H9 (cell line): ENCODE measurements at regions not wholly inside any gene's neighbourhood (a gene's known extent, or its start where the extent isn't known, plus 50 kb on each side); places are given as distances from the start of the nearest gene placed in this dataset.

Experiments used
- DNase-seq: peaks from one replicate; pipeline ENCODE4 v3.0.0-alpha.2; 2017
- H2AFZ ChIP-seq: one replicate; pipeline ENCODE4 v1.6.1; 2013; ENCODE audit warnings: mild to moderate bottlenecking, low read length, control low read depth, moderate library complexity
- H2AK5ac ChIP-seq: 2 replicates; pipeline ENCODE4 v1.6.1; 2013; ENCODE audit warnings: low read length, control low read depth, mixed read lengths; ENCODE audit not compliant: insufficient read length
- H2BK120ac ChIP-seq: one replicate; pipeline ENCODE4 v1.6.1; 2013; ENCODE audit warnings: low read depth, mild to moderate bottlenecking, low read length, control low read depth, inconsistent platforms; ENCODE audit not compliant: poor library complexity, severe bottlenecking
- H2BK12ac ChIP-seq: 2 replicates; pipeline ENCODE4 v1.6.1; 2013; ENCODE audit warnings: low read length, control low read depth, mixed read lengths, low read depth; ENCODE audit not compliant: insufficient read length
- H2BK15ac ChIP-seq: 2 replicates; pipeline ENCODE4 v1.6.1; 2013; ENCODE audit warnings: low read depth, low read length, control low read depth
- H2BK20ac ChIP-seq: one replicate; pipeline ENCODE4 v1.6.1; 2013; ENCODE audit warnings: low read depth, mild to moderate bottlenecking, low read length, control low read depth, inconsistent platforms; ENCODE audit not compliant: poor library complexity, severe bottlenecking
- H2BK5ac ChIP-seq: 2 replicates; pipeline ENCODE4 v1.6.1; 2013; ENCODE audit warnings: low read length, control low read depth, mixed read lengths; ENCODE audit not compliant: insufficient read length
- H3K14ac ChIP-seq: 2 replicates; pipeline ENCODE4 v1.6.1; 2013; ENCODE audit warnings: low read length, control low read depth; ENCODE audit not compliant: insufficient read depth
- H3K18ac ChIP-seq: 2 replicates; pipeline ENCODE4 v1.6.1; 2013; ENCODE audit warnings: low read depth, mild to moderate bottlenecking, mixed read lengths, low read length, control low read depth; ENCODE audit not compliant: insufficient read length
- H3K23ac ChIP-seq: 2 replicates; pipeline ENCODE4 v1.6.1; 2013; ENCODE audit warnings: low read length, control low read depth, mixed read lengths, low read depth; ENCODE audit not compliant: insufficient read length
- H3K23me2 ChIP-seq: 2 replicates; pipeline ENCODE4 v1.6.1; 2013; ENCODE audit warnings: low read depth, mild to moderate bottlenecking, mixed read lengths, low read length, control low read depth; ENCODE audit not compliant: insufficient read length, poor library complexity, severe bottlenecking
- H3K27ac ChIP-seq: 2 replicates; pipeline ENCODE4 v1.5.1; 2013; ENCODE audit warnings: low read length, control low read depth, mixed read lengths, low read depth; ENCODE audit not compliant: insufficient read length
- H3K27me3 ChIP-seq: 2 replicates; pipeline ENCODE4 v1.6.1; 2013; ENCODE audit warnings: low read length, control low read depth, inconsistent platforms; ENCODE audit not compliant: insufficient read depth
- H3K4ac ChIP-seq: 2 replicates; pipeline ENCODE4 v1.6.1; 2013; ENCODE audit warnings: low read depth, mild to moderate bottlenecking, control low read depth, inconsistent platforms, low read length, moderate library complexity
- H3K4me1 ChIP-seq: 2 replicates; pipeline ENCODE4 v1.6.1; 2013; ENCODE audit warnings: low read length, control low read depth, inconsistent platforms; ENCODE audit not compliant: insufficient read depth
- H3K4me2 ChIP-seq: 2 replicates; pipeline ENCODE4 v1.6.1; 2013; ENCODE audit warnings: low read length, control low read depth, mixed read lengths; ENCODE audit not compliant: insufficient read length, insufficient read depth
- H3K56ac ChIP-seq: 2 replicates; pipeline ENCODE4 v1.6.1; 2013; ENCODE audit warnings: low read depth, mild to moderate bottlenecking, mixed read lengths, low read length, control low read depth; ENCODE audit not compliant: insufficient read length
- H3K79me1 ChIP-seq: 2 replicates; pipeline ENCODE4 v1.6.1; 2013; ENCODE audit warnings: low read depth, mild to moderate bottlenecking, moderate library complexity, low read length, control low read depth, inconsistent platforms; ENCODE audit not compliant: insufficient read depth, poor library complexity, severe bottlenecking
- H3K79me2 ChIP-seq: 2 replicates; pipeline ENCODE4 v1.6.1; 2013; ENCODE audit warnings: low read length, control low read depth, inconsistent platforms; ENCODE audit not compliant: insufficient read depth
- H3K9ac ChIP-seq: 2 replicates; pipeline ENCODE4 v1.6.1; 2013; ENCODE audit warnings: low read length, control low read depth, mixed read lengths; ENCODE audit not compliant: insufficient read length; ENCODE audit errors: extremely low read depth
- H3K9me3 ChIP-seq: one replicate; pipeline ENCODE4 v1.6.1; 2013; ENCODE audit warnings: low read depth, low read length, inconsistent platforms; ENCODE audit not compliant: control insufficient read depth
- H3T11ph ChIP-seq: one replicate; pipeline ENCODE4 v1.6.1; 2013; ENCODE audit warnings: mild to moderate bottlenecking, low read length, control low read depth, inconsistent platforms
- H4K20me1 ChIP-seq: one replicate; pipeline ENCODE4 v1.6.1; 2013; ENCODE audit not compliant: control insufficient read depth, insufficient read length, insufficient read depth
- H4K5ac ChIP-seq: 2 replicates; pipeline ENCODE4 v1.6.1; 2013; ENCODE audit warnings: low read depth, mild to moderate bottlenecking, mixed read lengths, low read length, control low read depth; ENCODE audit not compliant: insufficient read length
- H4K8ac ChIP-seq: replicated peaks from 2 replicates; pipeline ENCODE4 v1.6.1; 2013; ENCODE audit warnings: low read length, control low read depth, mixed read lengths, low read depth; ENCODE audit not compliant: insufficient read length
- H4K91ac ChIP-seq: 2 replicates; pipeline ENCODE4 v1.6.1; 2013; ENCODE audit warnings: low read depth, mild to moderate bottlenecking, moderate library complexity, mixed read lengths, low read length, control low read depth; ENCODE audit not compliant: insufficient read length
- H3K27ac Mint-ChIP-seq, 3 experiments: 2 replicates in 2 of 3; 3 replicates in 1 of 3; pipeline ENCODE4 v1.8.0; 2020 to 2021; ENCODE audit warnings: mixed read lengths in 3 of 3, mild to moderate bottlenecking in 1 of 3, moderate library complexity in 1 of 3
- H3K27me3 Mint-ChIP-seq: 2 replicates; pipeline ENCODE4 v1.8.0; 2021; ENCODE audit warnings: low read depth, mild to moderate bottlenecking, moderate library complexity, mixed read lengths
- H3K36me3 Mint-ChIP-seq, 3 experiments: 2 replicates in 2 of 3; 3 replicates in 1 of 3; pipeline ENCODE4 v1.8.0; 2020 to 2021; ENCODE audit warnings: low read depth in 3 of 3, mixed read lengths in 3 of 3; ENCODE audit not compliant: insufficient read depth in 1 of 3
- H3K4me1 Mint-ChIP-seq, 2 experiments: 2 replicates each; pipeline ENCODE4 v1.8.0; 2020; ENCODE audit warnings: mixed read lengths in 2 of 2
- H3K4me3 Mint-ChIP-seq, 2 experiments: 2 replicates in 1 of 2; 3 replicates in 1 of 2; pipeline ENCODE4 v1.8.0; 2020 to 2021; ENCODE audit warnings: mild to moderate bottlenecking in 2 of 2, mixed read lengths in 2 of 2, moderate library complexity in 1 of 2
- H3K9me3 Mint-ChIP-seq, 2 experiments: 2 replicates in 1 of 2; 3 replicates in 1 of 2; pipeline ENCODE4 v1.8.0; 2020; ENCODE audit warnings: mild to moderate bottlenecking in 2 of 2, mixed read lengths in 2 of 2, moderate library complexity in 1 of 2
- CTCF ChIP-seq: fragments of 200-600 bp; sonication (generic); conservative IDR thresholded peaks from 3 replicates; pipeline ENCODE4 v1.8.0; 2021; ENCODE audit warnings: antibody characterized with exemption, mild to moderate bottlenecking
- WGBS: extraction: QIAGEN DNeasy Blood & Tissue Kit; methylation state at CpG from one replicate; pipeline ENCODE4 v1.1.7; 2013; ENCODE audit warnings: missing lambda C conversion rate, low lambda C conversion rate, mixed read lengths; ENCODE audit not compliant: insufficient read length; ENCODE audit errors: extremely low coverage; 5-methylcytosine and 5-hydroxymethylcytosine counted together

GRCh38 chr2:238994432-238994831 lies 146.5 kb downstream of the TWIST2 start:
- Histone ChIP-seq H3K4me1 (no peaks in the 10 kb centered on the region), H2AFZ (no peak overlapping the region), H2BK15ac (no peak overlapping the region), H2BK12ac (no peak overlapping the region), H3K9ac (no peak overlapping the region), H3K56ac (no peak overlapping the region), H3K79me2 (no peaks in the 10 kb centered on the region), H3K9me3 (peaks cover 4% of the 10 kb centered on the region), H2BK20ac (no peak overlapping the region), H3K14ac (no peak overlapping the region), H3K4me2 (no peak overlapping the region), H3K23ac (no peak overlapping the region), H2BK5ac (no peak overlapping the region), H3T11ph (no peak overlapping the region), H4K91ac (no peak overlapping the region), H4K8ac (no peak overlapping the region), H3K23me2 (no peaks in the 10 kb centered on the region), H4K20me1 (no peaks in the 10 kb centered on the region), H4K5ac (no peak overlapping the region), H3K79me1 (no peaks in the 10 kb centered on the region), H2AK5ac (no peak overlapping the region), H3K27me3 (no peaks in the 10 kb centered on the region), H3K27ac (no peak overlapping the region), H2BK120ac (no peak overlapping the region), H3K4ac (no peak overlapping the region), H3K18ac (no peak overlapping the region)
- peaks cover 19% of the 10 kb centered on the region for H3K27me3 Mint-ChIP-seq
- no peak for TF ChIP-seq CTCF
- H3K27ac Mint-ChIP-seq: no peak overlapping the region
- H3K9me3 Mint-ChIP-seq: peaks cover 25 to 26% of the 10 kb centered on the region in 2 experiments
- peaks cover 3 to 12% (median 7%) of the 10 kb centered on the region in 3 experiments; a peak in 6 of 7 replicates for H3K36me3 Mint-ChIP-seq
- no CpG with 5 or more reads among the region's 3 CpGs for WGBS
- H3K4me1 Mint-ChIP-seq: peaks cover 5% of the 10 kb centered on the region in 2 experiments
- DNase-seq: no peak
- H3K4me3 Mint-ChIP-seq: no peak overlapping the region
